G401 (cell line): ENCODE measurements at regions not wholly inside any gene's neighbourhood (a gene's known extent, or its start where the extent isn't known, plus 50 kb on each side); places are given as distances from the start of the nearest gene placed in this dataset.
"Not testable (repeated sequence)": the region's sequence is repeated elsewhere in the genome, so short reads cannot be mapped to it uniquely, and the experiment has no call there.

Experiments
- DNase-seq: peaks from one replicate; pipeline ENCODE4 v3.0.0-alpha.2; 2015; ENCODE audit warnings: low spot score
- in situ Hi-C: cut with HindIII; loops from 2 replicates; pipeline ENCODE4 v1.10.0; 2016; ENCODE audit warnings: low sequenced_read_pairs, mixed read lengths

GRCh38 chr1:195733826-195734225 lies 874.4 kb downstream of the KCNT2 start:
- no peak for DNase-seq
- in situ Hi-C loops = no loop called here

DNA sequence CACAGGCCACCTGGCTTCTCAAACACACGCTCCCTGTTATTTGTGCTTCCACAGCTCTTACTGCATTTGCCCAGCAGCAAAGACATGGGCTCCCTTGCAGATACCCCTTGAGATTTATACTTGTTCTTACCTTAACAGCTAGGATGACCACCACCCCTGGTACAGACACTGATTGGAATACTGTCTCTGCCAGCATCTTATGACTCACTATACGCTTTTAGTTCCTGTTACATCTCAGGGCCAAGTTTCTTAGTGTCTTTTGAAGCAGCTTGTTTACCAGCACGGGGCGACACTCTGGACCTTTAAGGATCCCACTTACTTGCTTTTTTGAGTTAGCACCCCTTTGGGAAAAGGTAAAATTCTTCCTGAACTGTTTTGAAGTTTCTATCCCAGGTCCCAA lies 874.8 kb downstream of the KCNT2 start:
- no peak for DNase-seq
- in situ Hi-C loops = no loop called here

GRCh38 chr1:195731385-195731784 lies 876.9 kb downstream of the KCNT2 start:
- in situ Hi-C loops = no loop called here
- no peak for DNase-seq

- in situ Hi-C loops = no loop called here
- no peak for DNase-seq
These were observed 884.4 kb downstream of the KCNT2 start for GRCh38 chr1:195723796-195724194.

- in situ Hi-C loops, DNase-seq: not testable (repeated sequence)
These were observed 885.1 kb downstream of the KCNT2 start for GRCh38 chr1:195722852-195723795.

GRCh38 chr1:195722146-195722545 lies 886.1 kb downstream of the KCNT2 start:
- DNase-seq, in situ Hi-C loops: not testable (repeated sequence)

DNA sequence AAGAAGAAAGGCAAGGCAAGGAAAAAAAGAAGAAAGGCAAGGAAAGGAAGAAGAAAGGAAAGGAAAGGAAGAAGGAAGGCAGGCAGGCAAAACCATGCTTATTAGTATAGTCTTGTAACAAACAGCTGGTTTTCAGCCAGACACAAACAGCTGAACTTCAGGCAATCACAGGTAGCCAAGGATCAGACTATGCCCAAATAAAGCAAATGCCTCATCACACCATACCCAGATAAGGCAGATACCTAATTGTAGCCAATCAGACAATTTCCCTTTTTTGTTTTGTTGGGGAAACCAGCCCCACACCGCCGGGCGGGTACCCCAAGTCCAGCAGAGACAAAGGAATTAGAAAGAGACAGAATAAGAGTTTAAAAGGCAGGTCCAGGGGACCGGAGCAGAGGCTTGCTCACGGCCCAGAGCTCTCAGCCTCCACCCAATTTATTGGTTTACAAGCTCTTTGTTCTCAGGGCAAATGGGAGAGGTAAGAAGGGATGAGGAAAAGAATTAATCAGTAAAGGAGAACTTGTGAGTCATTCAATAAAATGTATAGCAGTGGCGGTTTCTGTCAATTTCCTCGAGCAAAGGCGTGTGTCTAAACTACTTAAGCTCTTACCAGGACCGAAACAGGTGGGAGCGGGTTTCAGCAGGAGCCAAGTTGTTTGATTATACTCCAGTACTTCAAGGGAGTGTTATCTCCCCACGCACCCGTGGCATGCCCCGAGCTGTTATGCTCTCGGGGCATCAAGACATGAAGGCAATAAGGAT lies 886.8 kb downstream of the KCNT2 start:
- DNase-seq = no peak
- in situ Hi-C loops = no loop called here

- in situ Hi-C loops = no loop called here
- peak; percentile 2 for DNase-seq
These were observed 890.6 kb downstream of the KCNT2 start for GRCh38 chr1:195717651-195718050.

- in situ Hi-C loops = no loop called here
These were observed 892.6 kb downstream of the KCNT2 start for GRCh38 chr1:195715652-195716051.

GRCh38 chr1:195714248-195714647 lies 894.0 kb downstream of the KCNT2 start:
- DNase-seq = no peak
- in situ Hi-C loops = no loop called here

More at GRCh38 chr1:195715652-195716051, 892.6 kb downstream of the KCNT2 start:
- no peak for DNase-seq

DNA sequence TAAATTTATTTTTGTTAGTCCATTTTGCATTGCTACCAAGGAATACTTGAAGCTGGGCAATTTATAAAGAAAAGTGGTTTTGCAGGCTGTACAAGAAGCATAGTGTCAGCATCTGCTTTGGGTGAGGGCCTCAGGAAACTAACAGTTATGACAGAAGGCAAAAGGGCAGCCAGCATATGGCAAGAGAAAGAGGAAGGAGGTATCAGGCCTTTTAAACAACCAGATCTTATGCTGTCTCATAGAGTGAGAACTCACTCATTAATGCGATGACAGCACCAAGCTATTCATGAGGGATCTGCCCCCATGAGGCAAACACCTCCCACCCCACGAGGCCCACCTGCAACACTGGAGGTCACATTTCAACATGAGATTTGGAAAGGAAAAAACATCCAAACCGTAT lies 898.4 kb downstream of the KCNT2 start:
- in situ Hi-C loops = no loop called here
- no peak for DNase-seq

DNA sequence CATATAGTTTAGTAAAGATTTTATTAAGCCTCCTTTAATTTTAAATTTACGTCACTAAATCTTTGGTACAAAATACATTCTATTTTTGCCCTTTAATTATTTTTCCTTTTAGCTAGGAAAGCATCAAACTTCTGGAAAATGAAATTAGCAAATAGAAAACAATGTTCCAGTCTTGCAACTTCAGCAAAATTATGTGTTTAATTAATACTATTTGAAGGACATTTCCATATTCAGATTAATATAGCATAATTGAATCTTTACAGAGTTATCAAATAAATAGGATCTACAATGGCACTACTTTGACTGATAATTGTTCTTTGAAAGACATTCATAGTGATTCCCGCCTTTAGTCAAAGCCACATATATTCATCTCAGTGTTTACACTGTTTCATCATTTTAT lies 904.2 kb downstream of the KCNT2 start:
- no peak for DNase-seq
- in situ Hi-C loops = no loop called here

GRCh38 chr1:195701149-195701548 lies 907.1 kb downstream of the KCNT2 start:
- no peak for DNase-seq
- in situ Hi-C loops = no loop called here

GRCh38 chr1:195697130-195697529 lies 911.1 kb downstream of the KCNT2 start:
- in situ Hi-C loops = no loop called here
- DNase-seq = no peak

DNA sequence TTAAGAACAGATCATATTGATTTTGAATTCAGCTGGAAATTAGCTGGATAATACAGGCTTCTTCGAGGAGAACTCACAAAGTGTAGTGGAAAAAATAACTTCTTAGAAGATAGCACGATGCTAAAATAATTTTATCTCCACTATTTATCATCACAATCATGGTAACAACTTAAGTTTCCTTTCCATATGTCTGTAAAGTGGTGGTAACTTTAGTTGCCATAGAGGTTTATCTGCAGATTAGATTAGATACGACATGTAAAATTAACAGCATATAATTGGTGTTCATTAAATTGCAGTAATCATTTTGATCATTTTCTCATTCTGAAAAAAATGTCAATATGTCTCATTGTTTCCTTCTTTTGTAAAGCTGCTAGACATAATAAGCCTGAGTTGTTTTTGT lies 921.5 kb downstream of the KCNT2 start:
- no peak for DNase-seq
- in situ Hi-C loops = no loop called here

- no peak for DNase-seq
- in situ Hi-C loops = no loop called here
These were observed 943.6 kb downstream of the KCNT2 start for GRCh38 chr1:195664628-195665027.

- in situ Hi-C loops = no loop called here
- DNase-seq = no peak
These were observed 944.5 kb downstream of the KCNT2 start for GRCh38 chr1:195663549-195664280.

DNA sequence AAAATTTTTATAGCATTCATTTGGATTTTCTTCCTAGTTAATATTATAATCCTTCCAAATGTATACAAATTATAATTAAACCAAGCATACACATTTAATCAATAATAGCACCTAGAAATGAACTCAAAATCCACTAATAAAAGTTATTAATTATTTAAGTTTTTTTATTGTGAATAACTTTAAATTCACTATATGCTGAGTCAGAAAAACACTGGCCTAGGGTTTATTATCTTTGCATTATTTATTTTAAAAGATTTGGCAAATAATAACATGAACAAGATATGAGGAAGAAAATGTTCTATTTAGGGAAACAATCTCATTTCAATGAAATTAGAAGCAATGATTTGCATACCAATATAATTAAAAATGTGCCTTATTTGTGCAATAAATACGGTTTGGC lies 951.5 kb downstream of the KCNT2 start:
- in situ Hi-C loops = no loop called here
- DNase-seq = no peak

- in situ Hi-C loops, DNase-seq: not testable (repeated sequence)
These were observed 959.4 kb downstream of the KCNT2 start for GRCh38 chr1:195648875-195649274.

- DNase-seq = no peak
- in situ Hi-C loops = no loop called here
These were observed 970.7 kb downstream of the KCNT2 start for GRCh38 chr1:195637539-195637938.
